GM21447 (cell line): ENCODE measurements at regions not wholly inside any gene's neighbourhood (a gene's known extent, or its start where the extent isn't known, plus 50 kb on each side); places are given as distances from the start of the nearest gene placed in this dataset.
A peak's percentile ranks its signal among the peaks of the same experiment; 100 is the strongest.

Experiments used
- ATAC-seq: cut with Tn5 transposase; IDR thresholded peaks from one replicate; pipeline ENCODE4 v1.9.1; 2021; ENCODE audit not compliant: unreplicated experiment

DNA sequence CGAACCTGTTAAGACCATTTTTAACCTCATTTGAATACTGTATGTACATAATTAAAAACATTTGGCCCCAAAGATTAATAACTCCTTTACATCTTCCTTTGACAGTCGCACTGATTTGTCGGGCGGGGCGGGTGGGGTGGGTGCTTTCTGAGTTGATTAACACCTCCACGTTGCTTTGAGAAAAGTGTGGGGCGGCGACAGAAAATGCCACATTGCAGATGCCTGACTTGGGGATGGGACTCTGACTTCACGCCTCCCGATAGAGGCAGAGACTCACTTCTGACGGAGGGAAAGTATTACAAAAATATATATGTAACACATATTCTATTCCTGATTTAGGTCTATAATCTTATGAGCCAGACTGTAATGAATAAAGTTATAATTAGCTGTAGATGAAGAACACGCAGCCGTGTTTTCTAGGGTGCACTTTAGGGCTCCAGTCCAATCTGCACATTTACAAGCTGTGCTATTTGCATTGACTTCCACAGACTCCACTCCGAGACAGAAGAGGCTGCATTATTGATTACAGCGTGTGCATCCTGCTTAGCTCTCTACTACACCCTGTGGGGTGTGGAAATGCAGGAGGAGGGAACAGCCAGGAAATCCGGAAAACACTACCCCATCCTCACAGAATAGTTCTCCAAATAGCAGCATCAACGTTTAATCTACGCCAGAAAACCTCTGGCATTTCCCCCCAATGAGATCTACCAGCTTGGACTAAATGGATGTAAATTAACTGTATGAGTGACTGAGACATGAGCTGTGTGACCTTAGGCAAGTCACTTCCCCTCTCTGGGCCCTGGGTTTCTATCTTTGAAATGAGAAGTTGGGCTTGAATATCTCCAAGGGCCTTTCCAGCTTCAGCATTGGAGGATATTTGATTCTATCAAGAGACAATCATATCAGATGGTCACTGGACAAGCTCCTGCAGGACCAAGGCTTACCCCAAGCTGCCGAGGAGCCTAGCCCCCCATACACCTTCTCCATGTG lies 308.0 kb downstream of the RRAGC start:
- no peak for ATAC-seq

DNA sequence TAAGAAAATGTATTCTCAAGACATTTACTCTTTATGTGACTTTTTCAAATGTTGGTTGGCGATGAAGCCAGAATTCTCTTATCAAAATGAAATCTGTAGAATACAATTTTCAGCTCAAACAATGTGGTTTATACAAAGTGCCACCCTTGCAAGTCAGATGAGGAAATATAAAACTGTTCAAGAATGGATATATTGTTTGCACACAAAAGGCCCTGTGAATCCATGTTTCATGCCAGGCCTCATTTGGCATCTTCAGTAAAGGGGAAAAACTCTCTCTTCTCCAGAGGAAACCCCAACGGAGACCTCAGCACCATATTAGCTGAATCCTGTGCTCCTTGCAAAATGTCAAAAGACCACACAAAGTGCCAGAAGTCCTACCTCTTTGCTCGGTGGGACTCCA lies 310.4 kb downstream of the RRAGC start:
- ATAC-seq: no peak

- no peak for ATAC-seq
Observed at GRCh38 chr1:38547321-38547720, 312.3 kb downstream of the RRAGC start.

- ATAC-seq: no peak
Observed at GRCh38 chr1:38546636-38547035, 312.9 kb downstream of the RRAGC start.

DNA sequence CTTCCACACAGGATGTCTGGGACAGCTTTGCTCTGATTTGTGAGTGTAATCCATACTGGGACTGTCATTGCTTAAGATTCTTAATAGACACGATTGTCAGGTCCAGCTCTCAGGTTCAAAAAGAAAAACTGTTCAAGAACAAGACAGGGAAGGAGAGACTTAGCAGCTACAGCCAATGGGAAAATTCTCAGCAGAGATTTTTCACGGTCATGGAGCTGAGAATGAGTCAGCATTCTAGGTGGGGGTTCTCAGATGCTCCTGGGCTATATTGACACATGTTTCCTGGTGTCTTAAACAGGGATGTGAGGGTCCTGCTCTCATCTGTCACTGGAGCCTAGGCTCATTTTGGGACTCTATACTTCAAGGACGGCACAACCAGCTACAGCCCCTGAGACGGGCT lies 318.3 kb downstream of the RRAGC start:
- no peak for ATAC-seq

DNA sequence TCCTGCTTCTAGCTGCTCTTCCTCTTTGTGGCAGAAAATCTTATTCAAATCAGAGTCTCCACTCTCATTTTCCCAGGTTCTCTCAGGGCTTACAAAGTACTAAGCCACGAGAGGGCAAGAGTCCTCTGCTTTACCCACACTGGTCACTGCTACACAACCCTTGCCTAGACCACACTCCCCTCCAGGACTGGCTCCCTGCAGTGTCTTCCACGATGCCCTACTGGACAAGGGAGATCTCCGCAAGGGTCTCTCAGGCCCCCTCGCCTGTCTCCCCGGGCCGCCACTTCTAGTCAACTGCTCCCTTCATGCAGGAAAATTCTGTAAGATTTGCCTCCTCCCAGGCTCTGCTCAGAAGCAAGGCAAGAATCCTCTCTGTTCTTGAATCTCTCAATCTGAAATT lies 319.6 kb downstream of the RRAGC start:
- no peak for ATAC-seq

GRCh38 chr1:38538834-38539233 lies 320.7 kb downstream of the RRAGC start:
- no peak for ATAC-seq

DNA sequence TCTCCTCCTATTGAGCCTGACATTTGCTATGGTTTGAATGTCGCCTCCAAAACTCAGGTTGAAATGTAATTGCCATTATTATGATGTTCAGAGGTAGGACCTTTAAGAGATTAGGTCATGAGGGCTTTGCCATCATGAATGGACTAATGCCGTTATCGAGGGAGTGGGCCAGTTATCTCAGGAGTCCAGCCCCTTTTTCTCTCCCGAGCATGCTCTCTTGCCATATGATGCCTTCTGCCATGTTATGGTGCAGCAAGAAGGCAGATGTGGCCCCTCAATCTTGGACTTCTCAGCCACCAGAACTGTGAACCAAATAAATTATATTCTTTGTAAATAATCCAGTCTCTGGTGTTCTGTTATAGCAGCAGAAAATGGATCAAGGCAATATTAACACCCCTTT lies 323.5 kb downstream of the RRAGC start:
- no peak for ATAC-seq

GRCh38 chr1:38534473-38534823 lies 325.1 kb downstream of the RRAGC start:
- no peak for ATAC-seq

- no peak for ATAC-seq
Observed at GRCh38 chr1:38533772-38534472, 325.6 kb downstream of the RRAGC start.

DNA sequence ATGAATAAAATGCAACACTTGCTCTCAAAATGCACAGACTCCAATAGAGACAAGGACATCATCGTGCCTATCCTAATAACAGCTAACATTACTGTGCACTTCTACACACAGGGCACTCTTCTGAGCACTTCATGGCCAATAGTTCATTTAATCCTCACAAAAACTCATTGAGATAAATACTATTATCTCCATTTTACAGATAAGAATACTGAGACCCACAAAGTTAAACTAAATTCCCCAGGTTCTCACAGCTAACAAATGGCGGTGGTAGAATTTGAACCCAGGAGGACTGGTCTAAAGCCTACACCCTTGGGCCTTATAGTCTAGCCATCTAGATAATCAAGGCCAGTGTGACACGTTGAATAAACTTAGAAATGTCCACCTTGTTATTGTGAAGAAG lies 328.6 kb downstream of the RRAGC start:
- no peak for ATAC-seq

GRCh38 chr1:38529946-38530345 lies 329.6 kb downstream of the RRAGC start:
- no peak for ATAC-seq

- no peak for ATAC-seq
Observed at GRCh38 chr1:38529391-38529790, 330.2 kb downstream of the RRAGC start.

- ATAC-seq: no peak
Observed at GRCh38 chr1:38528623-38529022, 330.9 kb downstream of the RRAGC start.

DNA sequence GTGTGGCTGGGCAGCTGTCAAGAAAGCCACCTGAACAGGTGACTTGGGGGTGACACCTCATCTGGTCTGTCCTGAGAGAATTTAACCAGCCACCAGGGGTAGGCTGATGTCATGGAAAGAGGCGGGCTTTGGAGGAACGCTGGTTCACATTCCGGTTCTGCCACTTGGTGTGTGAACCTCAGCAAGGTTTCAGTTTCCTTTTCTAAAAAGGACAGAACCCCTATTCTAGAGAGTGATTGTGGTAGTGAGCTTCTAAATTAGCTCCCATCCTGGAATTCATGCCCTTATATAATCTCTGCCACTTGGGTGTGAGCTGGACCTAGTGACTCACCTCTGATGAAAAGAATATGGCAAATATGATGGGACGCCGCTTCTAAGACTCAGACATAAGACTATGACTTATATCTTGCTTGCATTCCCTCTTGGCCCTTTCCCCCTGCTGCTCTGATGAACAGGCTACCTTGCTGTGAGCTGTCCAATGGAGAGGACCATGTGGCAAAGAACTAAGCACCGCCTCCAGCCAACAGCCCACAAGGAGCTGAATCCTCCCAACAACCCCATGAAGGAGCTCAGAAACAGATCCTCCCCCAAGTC lies 332.1 kb downstream of the RRAGC start:
- ATAC-seq: peak; percentile 92

- no peak for ATAC-seq
Observed at GRCh38 chr1:38526046-38526445, 333.5 kb downstream of the RRAGC start.

GRCh38 chr1:38525343-38526043 lies 334.1 kb downstream of the RRAGC start:
- ATAC-seq: no peak

- ATAC-seq: no peak
Observed at GRCh38 chr1:38524025-38524641, 335.4 kb downstream of the RRAGC start.

- ATAC-seq: no peak
Observed at GRCh38 chr1:38523568-38523939, 336.0 kb downstream of the RRAGC start.

- no peak for ATAC-seq
Observed at GRCh38 chr1:38522915-38523567, 336.5 kb downstream of the RRAGC start.
